Large intestine (tissue), 3 donors: ENCODE measurements at regions not wholly inside any gene's neighbourhood (a gene's known extent, or its start where the extent isn't known, plus 50 kb on each side); places are given as distances from the start of the nearest gene placed in this dataset.
"Not testable (repeated sequence)": the region's sequence is repeated elsewhere in the genome, so short reads cannot be mapped to it uniquely, and the experiment has no call there.

ENCODE experiments used
- DNase-seq, 2 donors: peaks; one replicate each; pipeline versions ENCODE4 v3.0.0 to v3.0.0-alpha.2; 2013
- H3K27ac ChIP-seq: one replicate; pipeline ENCODE4 v1.5.1; 2013; ENCODE audit warnings: low read length
- H3K27me3 ChIP-seq: 2 replicates; pipeline ENCODE4 v1.6.1; 2013; ENCODE audit warnings: low read length; ENCODE audit not compliant: control insufficient read depth, insufficient read depth
- H3K36me3 ChIP-seq: 2 replicates; pipeline ENCODE4 v1.6.1; 2013; ENCODE audit warnings: low read length; ENCODE audit not compliant: control insufficient read depth, insufficient read depth
- H3K4me1 ChIP-seq: one replicate; pipeline ENCODE4 v1.6.1; 2013; ENCODE audit warnings: low read length; ENCODE audit not compliant: control insufficient read depth, insufficient read depth
- H3K4me3 ChIP-seq: one replicate; pipeline ENCODE4 v1.5.1; 2013; ENCODE audit warnings: low read length
- H3K9me3 ChIP-seq: one replicate; pipeline ENCODE4 v1.6.1; 2013; ENCODE audit warnings: mild to moderate bottlenecking, low read depth, low read length, moderate library complexity; ENCODE audit not compliant: control insufficient read depth
- WGBS: methylation state at CpG from one replicate; pipeline ENCODE4 v1.1.5; 2013; ENCODE audit warnings: low lambda C conversion rate; ENCODE audit not compliant: insufficient coverage; 5-methylcytosine and 5-hydroxymethylcytosine counted together

DNA sequence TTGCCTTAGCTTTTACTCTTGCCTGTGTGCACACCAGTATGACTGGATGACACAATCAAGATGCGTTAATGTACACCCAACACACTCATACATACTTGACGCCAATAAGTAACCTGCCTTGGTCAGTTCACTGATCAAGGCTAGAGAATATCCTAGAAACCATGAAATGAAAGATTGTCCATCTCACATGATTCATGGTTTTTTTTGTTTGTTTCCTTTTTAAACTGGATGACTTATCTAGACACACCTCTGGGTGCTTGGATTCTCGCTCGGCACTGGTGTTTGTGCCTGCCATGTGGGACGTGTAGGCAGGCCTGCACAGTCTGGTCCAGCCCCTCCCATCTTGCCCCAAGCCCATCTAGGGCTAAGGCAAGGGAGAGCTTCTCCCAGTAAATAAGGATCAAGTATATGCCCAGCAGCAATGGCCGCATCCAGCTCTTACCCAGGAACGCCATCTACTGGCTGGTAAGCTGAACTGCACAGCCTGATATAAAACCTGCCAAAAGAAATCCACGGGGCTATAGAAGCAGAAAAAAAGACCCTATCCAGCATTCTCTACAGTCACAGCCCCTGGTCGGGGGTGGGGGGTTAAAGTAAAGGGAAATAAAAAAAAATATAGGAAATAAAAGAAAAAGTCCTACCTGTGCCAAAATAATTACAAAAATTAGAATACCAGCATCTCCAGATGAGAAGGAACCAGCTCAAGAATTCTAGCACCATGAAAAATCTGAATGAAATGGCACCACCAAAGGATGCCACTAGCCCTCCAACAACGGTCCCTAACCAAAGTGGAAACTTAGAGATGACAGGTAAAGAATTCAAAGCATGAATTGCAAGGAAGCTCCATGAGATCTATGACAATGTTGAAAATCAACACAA, 73.3 kb downstream of the OTOR start:
- WGBS = 0% methylated on average over 1 of the region's 10 CpGs

GRCh38 chr20:16824664-16825063, 76.5 kb downstream of the OTOR start:
- WGBS = no CpG with 5 or more reads among the region's 1 CpG
- Histone ChIP-seq H3K9me3 (no peaks in the 10 kb centered on the region), H3K27ac (no peak overlapping the region), H3K4me1 (no peaks in the 10 kb centered on the region), H3K4me3 (no peak overlapping the region), H3K27me3 (no peaks in the 10 kb centered on the region), H3K36me3 (no peaks in the 10 kb centered on the region)
- DNase-seq = no peak

More for the DNA sequence above, 73.3 kb downstream of the OTOR start:
- Histone ChIP-seq H3K4me1 (no peaks in the 10 kb centered on the region), H3K27me3 (no peaks in the 10 kb centered on the region), H3K9me3 (no peaks in the 10 kb centered on the region), H3K4me3 (no peak overlapping the region), H3K27ac (no peak overlapping the region), H3K36me3 (no peaks in the 10 kb centered on the region)
- no peak for DNase-seq

DNA sequence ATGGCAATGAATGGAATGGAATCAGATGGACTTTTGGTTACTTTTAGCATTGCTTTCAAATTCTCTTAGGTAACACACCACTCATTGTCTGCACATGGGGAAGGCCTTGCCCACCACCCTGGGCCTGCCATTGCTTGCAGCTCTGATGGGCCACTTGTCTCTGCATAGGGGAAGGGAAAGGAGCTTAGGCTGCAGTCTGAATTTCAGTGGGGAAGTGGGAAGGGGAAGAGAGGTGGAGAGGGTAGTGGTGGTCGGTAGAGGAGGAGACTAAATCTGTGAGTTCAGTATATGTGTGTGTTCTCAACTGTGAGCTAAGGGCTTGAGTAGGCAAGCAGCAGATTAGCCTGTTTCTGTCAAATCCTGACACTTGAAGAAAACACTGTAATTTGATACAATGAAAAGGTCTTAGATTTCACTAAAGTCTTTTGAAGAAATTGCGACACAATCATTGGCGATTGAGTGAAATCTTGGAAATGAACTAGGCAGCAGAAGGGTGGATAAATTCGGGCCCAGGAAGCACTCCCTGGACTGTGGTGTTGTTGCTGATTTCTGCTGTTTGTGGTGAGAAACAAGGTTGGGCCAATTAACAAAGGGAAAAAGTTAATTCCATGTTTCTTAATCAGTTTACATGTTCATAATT, 80.6 kb downstream of the OTOR start:
- no CpG with 5 or more reads among the region's 4 CpGs for WGBS
- Histone ChIP-seq H3K36me3 (no peaks in the 10 kb centered on the region), H3K27me3 (no peaks in the 10 kb centered on the region), H3K4me3 (no peak overlapping the region), H3K9me3 (no peaks in the 10 kb centered on the region), H3K4me1 (no peaks in the 10 kb centered on the region), H3K27ac (no peak overlapping the region)
- no peak for DNase-seq

DNA sequence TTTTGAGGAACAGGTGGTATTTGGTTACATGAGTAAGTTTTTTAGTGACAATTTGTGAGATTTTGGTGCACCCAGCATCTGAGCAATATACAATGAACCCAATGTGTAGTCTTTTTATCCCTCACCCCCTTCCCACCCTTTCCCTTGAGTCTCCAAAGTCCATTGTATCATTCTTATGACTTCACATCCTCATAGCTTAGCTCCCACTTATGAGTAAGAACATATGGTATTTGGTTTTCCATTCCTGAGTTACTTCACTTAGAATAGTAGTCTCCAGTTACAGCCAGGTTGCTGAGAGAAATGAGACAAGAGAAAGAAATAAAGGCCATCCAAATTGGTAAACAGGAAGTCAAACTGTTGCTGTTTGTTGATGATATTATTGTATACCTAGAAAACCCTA, 87.5 kb downstream of the OTOR start:
- H3K9me3 ChIP-seq, DNase-seq, H3K27ac ChIP-seq, H3K4me3 ChIP-seq, H3K36me3 ChIP-seq, H3K27me3 ChIP-seq, H3K4me1 ChIP-seq: not testable (repeated sequence)

- Histone ChIP-seq H3K27ac (no peak overlapping the region), H3K4me3 (no peak overlapping the region), H3K9me3 (no peaks in the 10 kb centered on the region), H3K4me1 (no peaks in the 10 kb centered on the region), H3K36me3 (no peaks in the 10 kb centered on the region), H3K27me3 (no peaks in the 10 kb centered on the region)
- DNase-seq = no peak
- 86% methylated on average over 1 of the region's 2 CpGs for WGBS
Observed at GRCh38 chr20:16842486-16843120, 94.4 kb downstream of the OTOR start.

GRCh38 chr20:16844406-16844805, 96.2 kb downstream of the OTOR start:
- Histone ChIP-seq H3K36me3 (no peaks in the 10 kb centered on the region), H3K4me3 (no peak overlapping the region)

DNA sequence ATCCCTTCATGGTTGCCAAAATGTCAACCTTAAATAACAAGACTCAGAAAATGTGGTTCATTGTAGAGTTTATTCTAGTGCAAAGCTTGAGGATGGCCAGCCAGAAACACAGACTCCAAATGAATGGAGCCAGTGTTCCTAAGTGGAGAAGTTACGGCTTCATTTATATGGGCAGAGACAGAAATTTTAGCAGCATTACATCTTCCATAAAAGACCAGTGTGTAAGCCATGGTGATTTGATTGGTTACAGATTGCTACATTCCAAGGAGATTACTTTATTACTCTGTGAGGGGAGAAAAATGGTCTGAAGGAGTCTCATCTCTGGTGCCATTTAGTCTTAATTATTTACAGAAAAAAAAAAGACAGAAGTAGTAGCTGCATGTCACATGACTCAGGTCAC, 97.8 kb downstream of the OTOR start:
- no peak for DNase-seq
- Histone ChIP-seq H3K27me3 (no peaks in the 10 kb centered on the region), H3K4me3 (no peak overlapping the region), H3K4me1 (no peaks in the 10 kb centered on the region), H3K27ac (no peak overlapping the region), H3K9me3 (no peaks in the 10 kb centered on the region), H3K36me3 (no peaks in the 10 kb centered on the region)
- WGBS = no CpG with 5 or more reads among the region's 1 CpG

More at GRCh38 chr20:16844406-16844805, 96.2 kb downstream of the OTOR start:
- no CpG with 5 or more reads among the region's 1 CpG for WGBS
- Histone ChIP-seq H3K9me3 (no peaks in the 10 kb centered on the region), H3K27ac (no peak overlapping the region), H3K27me3 (no peaks in the 10 kb centered on the region), H3K4me1 (no peaks in the 10 kb centered on the region)
- DNase-seq = no peak

- H3K36me3 ChIP-seq = no peaks in the 10 kb centered on the region
- no peaks in the 10 kb centered on the region for H3K9me3 ChIP-seq
- DNase-seq = no peak
- no peak overlapping the region for H3K4me3 ChIP-seq
- H3K4me1 ChIP-seq = no peaks in the 10 kb centered on the region
- H3K27me3 ChIP-seq = no peaks in the 10 kb centered on the region
- H3K27ac ChIP-seq = no peak overlapping the region
Observed at GRCh38 chr20:16848061-16848460, 99.9 kb downstream of the OTOR start.

GRCh38 chr20:16848526-16848925, 100.4 kb downstream of the OTOR start:
- Histone ChIP-seq H3K36me3 (no peaks in the 10 kb centered on the region), H3K9me3 (no peaks in the 10 kb centered on the region), H3K4me1 (no peaks in the 10 kb centered on the region), H3K27ac (no peak overlapping the region), H3K4me3 (no peak overlapping the region), H3K27me3 (no peaks in the 10 kb centered on the region)
- WGBS = 80% methylated on average over 1 of the region's 1 CpG
- no peak for DNase-seq

- Histone ChIP-seq H3K27me3 (no peaks in the 10 kb centered on the region), H3K4me3 (no peak overlapping the region), H3K36me3 (no peaks in the 10 kb centered on the region), H3K9me3 (no peaks in the 10 kb centered on the region), H3K27ac (no peak overlapping the region), H3K4me1 (no peaks in the 10 kb centered on the region)
- DNase-seq = no peak
- WGBS = no CpG with 5 or more reads among the region's 1 CpG
Observed at GRCh38 chr20:16860914-16861313, 112.8 kb downstream of the OTOR start.
